Endodermal cell (in vitro differentiated cells): ENCODE measurements at regions not wholly inside any gene's neighbourhood (a gene's known extent, or its start where the extent isn't known, plus 50 kb on each side); places are given as distances from the start of the nearest gene placed in this dataset.
A peak's percentile ranks its signal among the peaks of the same experiment; 100 is the strongest.

Source experiments
- DNase-seq: peaks from one replicate; pipeline ENCODE4 v3.0.0-alpha.2; 2017
- H3K27ac ChIP-seq: 2 replicates; pipeline ENCODE4 v1.5.1; 2013; ENCODE audit warnings: mild to moderate bottlenecking, low read depth, low read length, moderate library complexity
- H3K27me3 ChIP-seq: 2 replicates; pipeline ENCODE4 v1.6.1; 2013; ENCODE audit warnings: mild to moderate bottlenecking, low read length, moderate library complexity; ENCODE audit not compliant: insufficient read depth, control insufficient read depth, poor library complexity, severe bottlenecking
- H3K36me3 ChIP-seq: 2 replicates; pipeline ENCODE4 v1.7.0; 2013; ENCODE audit warnings: mild to moderate bottlenecking, low read length, moderate library complexity; ENCODE audit not compliant: control insufficient read depth, insufficient read depth
- H3K4me1 ChIP-seq: one replicate; pipeline ENCODE4 v1.7.0; 2013; ENCODE audit warnings: low read length; ENCODE audit not compliant: control insufficient read depth, insufficient read depth
- H3K4me3 ChIP-seq: 2 replicates; pipeline ENCODE4 v1.5.1; 2013; ENCODE audit warnings: mild to moderate bottlenecking, low read length, moderate library complexity
- H3K9ac ChIP-seq: 2 replicates; pipeline ENCODE4 v1.6.1; 2013; ENCODE audit warnings: mild to moderate bottlenecking, low read length, moderate library complexity; ENCODE audit not compliant: poor library complexity, severe bottlenecking; ENCODE audit errors: extremely low read depth
- H3K9me3 ChIP-seq: 2 replicates; pipeline ENCODE4 v1.6.1; 2013; ENCODE audit warnings: mild to moderate bottlenecking, low read length, moderate library complexity; ENCODE audit not compliant: control insufficient read depth
- H3K27ac Mint-ChIP-seq: 2 replicates; pipeline ENCODE4 v1.8.0; 2020; ENCODE audit warnings: mixed read lengths
- H3K27me3 Mint-ChIP-seq: 2 replicates; pipeline ENCODE4 v1.8.0; 2021; ENCODE audit warnings: mild to moderate bottlenecking, mixed read lengths; ENCODE audit not compliant: insufficient read depth
- H3K36me3 Mint-ChIP-seq: 2 replicates; pipeline ENCODE4 v1.8.0; 2020; ENCODE audit warnings: low read depth, mixed read lengths
- H3K4me1 Mint-ChIP-seq: 2 replicates; pipeline ENCODE4 v1.8.0; 2020; ENCODE audit warnings: mixed read lengths
- H3K4me3 Mint-ChIP-seq: 2 replicates; pipeline ENCODE4 v1.8.0; 2020; ENCODE audit warnings: mild to moderate bottlenecking, moderate library complexity, mixed read lengths
- H3K9me3 Mint-ChIP-seq: 2 replicates; pipeline ENCODE4 v1.8.0; 2020; ENCODE audit warnings: mild to moderate bottlenecking, mixed read lengths
- WGBS, 2 experiments: methylation state at CpG; one replicate each; pipeline versions ENCODE4 v1.1.5 to v1.1.7; 2013; ENCODE audit warnings: missing lambda C conversion rate in 2 of 2, mixed read lengths in 1 of 2; ENCODE audit not compliant: insufficient coverage in 1 of 2, insufficient read length in 1 of 2; 5-methylcytosine and 5-hydroxymethylcytosine counted together
- TF ChIP-seq, protein P1 (sequence below): fragments of 200-600 bp; sonication (generic); conservative IDR thresholded peaks from 2 replicates; pipeline ENCODE4 v1.5.0; 2021; ENCODE audit warnings: antibody characterized with exemption, mild to moderate bottlenecking

DNA sequence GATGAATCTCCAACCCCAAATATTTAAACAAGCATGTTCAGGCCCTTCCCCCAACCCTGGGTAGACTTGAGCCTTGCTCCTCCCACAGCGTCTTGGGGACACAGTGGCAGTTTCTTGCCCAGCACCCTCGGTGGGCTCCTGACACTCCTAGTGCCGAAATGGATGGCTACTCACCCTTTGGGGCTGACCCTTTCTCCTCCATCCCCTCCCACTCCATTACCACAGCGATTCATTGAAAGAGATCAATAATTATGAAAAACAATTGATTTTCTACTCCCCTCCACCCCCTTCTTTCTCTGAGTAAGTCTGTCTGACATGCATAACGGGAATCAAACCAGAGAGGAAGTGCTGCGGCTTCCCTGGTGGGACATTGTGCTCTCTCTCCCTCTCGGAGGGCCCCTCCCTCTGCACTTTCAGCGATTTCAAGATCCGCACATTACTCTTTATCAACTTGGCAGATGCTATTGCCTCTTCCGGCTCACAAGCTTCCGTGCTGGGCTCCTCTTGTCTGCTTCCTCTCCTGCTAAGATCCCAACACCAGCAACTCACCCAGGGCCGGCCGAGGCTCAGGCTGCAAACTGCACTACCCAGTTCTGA is 79.0 kb upstream of the PLXNA4 start:
- TF ChIP-seq, protein P1, sequence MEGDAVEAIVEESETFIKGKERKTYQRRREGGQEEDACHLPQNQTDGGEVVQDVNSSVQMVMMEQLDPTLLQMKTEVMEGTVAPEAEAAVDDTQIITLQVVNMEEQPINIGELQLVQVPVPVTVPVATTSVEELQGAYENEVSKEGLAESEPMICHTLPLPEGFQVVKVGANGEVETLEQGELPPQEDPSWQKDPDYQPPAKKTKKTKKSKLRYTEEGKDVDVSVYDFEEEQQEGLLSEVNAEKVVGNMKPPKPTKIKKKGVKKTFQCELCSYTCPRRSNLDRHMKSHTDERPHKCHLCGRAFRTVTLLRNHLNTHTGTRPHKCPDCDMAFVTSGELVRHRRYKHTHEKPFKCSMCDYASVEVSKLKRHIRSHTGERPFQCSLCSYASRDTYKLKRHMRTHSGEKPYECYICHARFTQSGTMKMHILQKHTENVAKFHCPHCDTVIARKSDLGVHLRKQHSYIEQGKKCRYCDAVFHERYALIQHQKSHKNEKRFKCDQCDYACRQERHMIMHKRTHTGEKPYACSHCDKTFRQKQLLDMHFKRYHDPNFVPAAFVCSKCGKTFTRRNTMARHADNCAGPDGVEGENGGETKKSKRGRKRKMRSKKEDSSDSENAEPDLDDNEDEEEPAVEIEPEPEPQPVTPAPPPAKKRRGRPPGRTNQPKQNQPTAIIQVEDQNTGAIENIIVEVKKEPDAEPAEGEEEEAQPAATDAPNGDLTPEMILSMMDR, result no peak
- H3K27me3 Mint-ChIP-seq, result no peaks in the 10 kb centered on the region
- H3K9me3 Mint-ChIP-seq, result no peaks in the 10 kb centered on the region

GRCh38 chr7:132654150-132654549 is 77.9 kb upstream of the PLXNA4 start:
- TF ChIP-seq, protein P1, result peak; percentile 83
- Mint-ChIP-seq H3K4me1 (peaks cover 13% of the 10 kb centered on the region), H3K27ac (no peak overlapping the region), H3K9me3 (no peaks in the 10 kb centered on the region), H3K27me3 (no peaks in the 10 kb centered on the region), H3K4me3 (no peak overlapping the region), H3K36me3 (no peaks in the 10 kb centered on the region)
- 25 to 53% methylated on average over 1 to 3 of the region's 3 CpGs for WGBS, 2 experiments
- H3K4me3 ChIP-seq, result no peak overlapping the region
- no peak overlapping the region for H3K27ac ChIP-seq
- no peaks in the 10 kb centered on the region for H3K27me3 ChIP-seq
- no peaks in the 10 kb centered on the region for H3K4me1 ChIP-seq
- H3K36me3 ChIP-seq, result no peaks in the 10 kb centered on the region
- peak; percentile 67 for DNase-seq
- no peak overlapping the region for H3K9ac ChIP-seq
- H3K9me3 ChIP-seq, result no peaks in the 10 kb centered on the region

More for the DNA sequence above, 79.0 kb upstream of the PLXNA4 start:
- H3K27me3 ChIP-seq, result no peaks in the 10 kb centered on the region
- H3K4me1 ChIP-seq, result no peaks in the 10 kb centered on the region
- peak overlapping the region; percentile 36 for H3K4me3 ChIP-seq
- peak overlapping the region; percentile 16 for H3K27ac Mint-ChIP-seq
- H3K9ac ChIP-seq, result no peak overlapping the region
- peak overlapping the region; percentile 51 for H3K27ac ChIP-seq
- H3K4me3 Mint-ChIP-seq, result peak overlapping the region; percentile 48
- DNase-seq, result peak; percentile 74
- peaks cover 13% of the 10 kb centered on the region for H3K4me1 Mint-ChIP-seq
- WGBS, 2 experiments, result 18 to 20% methylated on average over 8 to 13 of the region's 13 CpGs
- no peaks in the 10 kb centered on the region for H3K36me3 Mint-ChIP-seq
- H3K36me3 ChIP-seq, result no peaks in the 10 kb centered on the region
- H3K9me3 ChIP-seq, result no peaks in the 10 kb centered on the region

DNA sequence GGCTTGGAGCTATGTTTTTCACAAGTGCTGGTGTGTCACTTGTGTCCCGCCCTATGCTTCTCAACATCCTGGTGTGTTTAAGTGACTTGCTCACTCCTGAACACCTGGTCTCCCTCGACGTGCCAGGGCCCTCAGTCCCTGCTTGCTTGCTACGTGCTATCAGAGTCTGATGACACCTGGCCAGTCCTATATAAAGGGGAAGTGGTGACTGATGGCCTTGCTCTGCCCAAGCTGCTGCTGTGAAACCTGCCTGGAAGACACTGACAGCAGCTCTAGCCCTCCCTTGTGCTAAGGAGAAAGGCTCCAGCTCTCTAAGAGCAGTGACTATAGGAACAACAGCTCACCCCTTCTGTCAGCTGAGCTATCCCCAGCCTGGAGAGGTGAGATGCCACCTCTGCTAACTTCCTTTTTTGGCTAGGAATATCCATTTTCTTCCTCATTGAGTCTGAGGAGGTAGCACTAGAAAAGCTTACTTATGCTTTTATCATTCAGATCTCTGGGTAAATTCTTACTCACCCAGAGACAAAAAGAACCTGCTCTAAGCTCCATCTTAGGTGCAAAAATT is 77.2 kb upstream of the PLXNA4 start:
- no peaks in the 10 kb centered on the region for H3K36me3 Mint-ChIP-seq
- TF ChIP-seq, protein P1, result no peak
- 92 to 100% methylated on average over 2 to 4 of the region's 4 CpGs for WGBS, 2 experiments
- H3K27me3 ChIP-seq, result no peaks in the 10 kb centered on the region
- H3K27ac Mint-ChIP-seq, result no peak overlapping the region
- H3K9ac ChIP-seq, result no peak overlapping the region
- no peaks in the 10 kb centered on the region for H3K36me3 ChIP-seq
- H3K27me3 Mint-ChIP-seq, result no peaks in the 10 kb centered on the region
- no peak overlapping the region for H3K4me3 Mint-ChIP-seq
- peaks cover 13% of the 10 kb centered on the region for H3K4me1 Mint-ChIP-seq
- H3K9me3 ChIP-seq, result no peaks in the 10 kb centered on the region
- no peaks in the 10 kb centered on the region for H3K4me1 ChIP-seq
- H3K9me3 Mint-ChIP-seq, result no peaks in the 10 kb centered on the region
- DNase-seq, result no peak
- no peak overlapping the region for H3K4me3 ChIP-seq
- no peak overlapping the region for H3K27ac ChIP-seq
